Activated naive CD8-positive, alpha-beta T cell treated with anti-CD3 and anti-CD28 coated beads, Interleukin-2, amount 10 ng/mL, durations not matched to agents 7 days and 5 days (primary cell): ENCODE measurements at regions not wholly inside any gene's neighbourhood (a gene's known extent, or its start where the extent isn't known, plus 50 kb on each side); places are given as distances from the start of the nearest gene placed in this dataset.

Experiments used
- ATAC-seq: fragments of 150-1000 bp; cut with Tn5 transposase; one replicate; pipeline ENCODE4 v1.10.0; 2021; ENCODE audit warnings: low read depth, moderate library complexity
- POLR2A ChIA-PET: fragments of 350-600 bp; sonication (Branson Sonifier 250); formaldehyde crosslinking; loops from one replicate; lab custom pipeline; 2021; ENCODE audit warnings: antibody characterized with exemption; lab: Charles Lee
- DNase-seq: peaks from one replicate; pipeline ENCODE4 v3.0.0; 2021
- H3K27ac Mint-ChIP-seq: one replicate; pipeline ENCODE4 v1.8.0; 2022; ENCODE audit warnings: mild to moderate bottlenecking, mixed read lengths
- H3K27me3 Mint-ChIP-seq: one replicate; pipeline ENCODE4 v1.8.0; 2022; ENCODE audit warnings: mild to moderate bottlenecking, moderate library complexity, mixed read lengths
- H3K36me3 Mint-ChIP-seq: one replicate; pipeline ENCODE4 v1.8.0; 2021; ENCODE audit warnings: mild to moderate bottlenecking, mixed read lengths
- H3K4me1 Mint-ChIP-seq: one replicate; pipeline ENCODE4 v1.8.0; 2021; ENCODE audit warnings: mixed read lengths
- H3K4me3 Mint-ChIP-seq: one replicate; pipeline ENCODE4 v1.8.0; 2022; ENCODE audit warnings: mild to moderate bottlenecking, moderate library complexity, mixed read lengths
- H3K9me3 Mint-ChIP-seq: one replicate; pipeline ENCODE4 v1.8.0; 2021; ENCODE audit warnings: mixed read lengths

- no peaks in the 10 kb centered on the region for H3K27me3 Mint-ChIP-seq
- no peak overlapping the region for H3K27ac Mint-ChIP-seq
- H3K9me3 Mint-ChIP-seq, result peaks cover 4% of the 10 kb centered on the region
- H3K36me3 Mint-ChIP-seq, result no peaks in the 10 kb centered on the region
- ATAC-seq, result no peak
- POLR2A ChIA-PET, result no interaction called here
- no peak overlapping the region for H3K4me3 Mint-ChIP-seq
- no peak for DNase-seq
- H3K4me1 Mint-ChIP-seq, result no peaks in the 10 kb centered on the region
These were observed 1121.5 kb downstream of the BRINP3 start for GRCh38 chr1:189356206-189356605.

GRCh38 chr1:189357317-189357716 is 1120.3 kb downstream of the BRINP3 start:
- no peaks in the 10 kb centered on the region for H3K4me1 Mint-ChIP-seq

GRCh38 chr1:189369612-189370011 is 1108.1 kb downstream of the BRINP3 start:
- POLR2A ChIA-PET, result no interaction called here
- H3K27me3 Mint-ChIP-seq, result no peaks in the 10 kb centered on the region
- no peaks in the 10 kb centered on the region for H3K4me1 Mint-ChIP-seq
- DNase-seq (no peak), ATAC-seq (no peak)
- no peak overlapping the region for H3K4me3 Mint-ChIP-seq
- H3K27ac Mint-ChIP-seq, result no peak overlapping the region
- peaks cover 6% of the 10 kb centered on the region for H3K9me3 Mint-ChIP-seq
- no peaks in the 10 kb centered on the region for H3K36me3 Mint-ChIP-seq

More at GRCh38 chr1:189357317-189357716, 1120.3 kb downstream of the BRINP3 start:
- Mint-ChIP-seq H3K9me3 (peaks cover 4% of the 10 kb centered on the region), H3K4me3 (no peak overlapping the region), H3K36me3 (no peaks in the 10 kb centered on the region), H3K27me3 (no peaks in the 10 kb centered on the region), H3K27ac (no peak overlapping the region)
- POLR2A ChIA-PET, result no interaction called here
- DNase-seq, result no peak
- no peak for ATAC-seq

- POLR2A ChIA-PET, result no interaction called here
- ATAC-seq (no peak), DNase-seq (no peak)
- Mint-ChIP-seq H3K36me3 (no peaks in the 10 kb centered on the region), H3K4me3 (no peak overlapping the region), H3K4me1 (no peaks in the 10 kb centered on the region), H3K27ac (no peak overlapping the region), H3K27me3 (no peaks in the 10 kb centered on the region), H3K9me3 (peaks cover 6% of the 10 kb centered on the region)
These were observed 1102.8 kb downstream of the BRINP3 start for GRCh38 chr1:189374816-189375215.

- Mint-ChIP-seq H3K27ac (no peak overlapping the region), H3K9me3 (peaks cover 8% of the 10 kb centered on the region), H3K4me1 (no peaks in the 10 kb centered on the region), H3K36me3 (no peaks in the 10 kb centered on the region), H3K27me3 (no peaks in the 10 kb centered on the region), H3K4me3 (no peak overlapping the region)
- POLR2A ChIA-PET, result no interaction called here
- ATAC-seq (no peak), DNase-seq (no peak)
These were observed 1072.2 kb downstream of the BRINP3 start for GRCh38 chr1:189405419-189405818.

- Mint-ChIP-seq H3K4me1 (no peaks in the 10 kb centered on the region), H3K27ac (no peak overlapping the region), H3K27me3 (no peaks in the 10 kb centered on the region), H3K36me3 (no peaks in the 10 kb centered on the region), H3K4me3 (no peak overlapping the region), H3K9me3 (peaks cover 6% of the 10 kb centered on the region)
- POLR2A ChIA-PET, result no interaction called here
- ATAC-seq (no peak), DNase-seq (no peak)
These were observed 1067.9 kb downstream of the BRINP3 start for GRCh38 chr1:189409774-189410173.

GRCh38 chr1:189424746-189425331 is 1052.8 kb downstream of the BRINP3 start:
- DNase-seq (no peak), ATAC-seq (no peak)
- H3K9me3 Mint-ChIP-seq, result no peaks in the 10 kb centered on the region
- H3K27ac Mint-ChIP-seq, result no peak overlapping the region
- no peaks in the 10 kb centered on the region for H3K4me1 Mint-ChIP-seq
- no peaks in the 10 kb centered on the region for H3K36me3 Mint-ChIP-seq
- POLR2A ChIA-PET, result no interaction called here
- H3K4me3 Mint-ChIP-seq, result no peak overlapping the region
- no peaks in the 10 kb centered on the region for H3K27me3 Mint-ChIP-seq

- ATAC-seq (no peak), DNase-seq (no peak)
- Mint-ChIP-seq H3K4me3 (no peak overlapping the region), H3K4me1 (no peaks in the 10 kb centered on the region), H3K36me3 (no peaks in the 10 kb centered on the region), H3K9me3 (no peaks in the 10 kb centered on the region), H3K27ac (no peak overlapping the region), H3K27me3 (no peaks in the 10 kb centered on the region)
- POLR2A ChIA-PET, result no interaction called here
These were observed 1048.1 kb downstream of the BRINP3 start for GRCh38 chr1:189429610-189430009.

GRCh38 chr1:189431447-189431846 is 1046.2 kb downstream of the BRINP3 start:
- H3K4me3 Mint-ChIP-seq, result no peak overlapping the region
- no peak overlapping the region for H3K27ac Mint-ChIP-seq
- H3K36me3 Mint-ChIP-seq, result no peaks in the 10 kb centered on the region
- H3K4me1 Mint-ChIP-seq, result no peaks in the 10 kb centered on the region
- DNase-seq (no peak), ATAC-seq (no peak)
- no peaks in the 10 kb centered on the region for H3K27me3 Mint-ChIP-seq
- H3K9me3 Mint-ChIP-seq, result no peaks in the 10 kb centered on the region
- POLR2A ChIA-PET, result interaction anchor here (0.7 kb wide), 1 partner anchor 630 kb away, joined by 3 read pairs; no protein-coding TSS in a partner anchor

GRCh38 chr1:189432753-189433152 is 1044.9 kb downstream of the BRINP3 start:
- no peak for ATAC-seq
- POLR2A ChIA-PET, result no interaction called here
- Mint-ChIP-seq H3K27ac (no peak overlapping the region), H3K36me3 (no peaks in the 10 kb centered on the region), H3K27me3 (no peaks in the 10 kb centered on the region), H3K4me3 (no peak overlapping the region), H3K9me3 (no peaks in the 10 kb centered on the region), H3K4me1 (no peaks in the 10 kb centered on the region)
- no peak for DNase-seq

- H3K36me3 Mint-ChIP-seq, result no peaks in the 10 kb centered on the region
- H3K27ac Mint-ChIP-seq, result no peak overlapping the region
- POLR2A ChIA-PET, result no interaction called here
- H3K9me3 Mint-ChIP-seq, result no peaks in the 10 kb centered on the region
- no peaks in the 10 kb centered on the region for H3K27me3 Mint-ChIP-seq
- DNase-seq, result no peak
- no peaks in the 10 kb centered on the region for H3K4me1 Mint-ChIP-seq
- no peak for ATAC-seq
- no peak overlapping the region for H3K4me3 Mint-ChIP-seq
These were observed 1043.2 kb downstream of the BRINP3 start for GRCh38 chr1:189434461-189434860.

- Mint-ChIP-seq H3K36me3 (no peaks in the 10 kb centered on the region), H3K27ac (no peak overlapping the region), H3K9me3 (no peaks in the 10 kb centered on the region), H3K27me3 (no peaks in the 10 kb centered on the region), H3K4me3 (no peak overlapping the region), H3K4me1 (no peaks in the 10 kb centered on the region)
- DNase-seq, result no peak
- ATAC-seq, result no peak
- POLR2A ChIA-PET, result no interaction called here
These were observed 1042.3 kb downstream of the BRINP3 start for GRCh38 chr1:189435398-189435797.

- DNase-seq (no peak), ATAC-seq (no peak)
- Mint-ChIP-seq H3K4me1 (no peaks in the 10 kb centered on the region), H3K27me3 (no peaks in the 10 kb centered on the region), H3K9me3 (no peaks in the 10 kb centered on the region), H3K36me3 (no peaks in the 10 kb centered on the region), H3K4me3 (no peak overlapping the region), H3K27ac (no peak overlapping the region)
- POLR2A ChIA-PET, result no interaction called here
These were observed 1038.9 kb downstream of the BRINP3 start for GRCh38 chr1:189438808-189439207.

GRCh38 chr1:189463166-189463565 is 1014.5 kb downstream of the BRINP3 start:
- peaks cover 6% of the 10 kb centered on the region for H3K9me3 Mint-ChIP-seq
- no peak for ATAC-seq
- H3K4me3 Mint-ChIP-seq, result no peak overlapping the region
- no peaks in the 10 kb centered on the region for H3K36me3 Mint-ChIP-seq
- H3K4me1 Mint-ChIP-seq, result no peaks in the 10 kb centered on the region
- POLR2A ChIA-PET, result no interaction called here
- no peak for DNase-seq
- H3K27me3 Mint-ChIP-seq, result no peaks in the 10 kb centered on the region
- H3K27ac Mint-ChIP-seq, result no peak overlapping the region

GRCh38 chr1:189496768-189497167 is 980.9 kb downstream of the BRINP3 start:
- no peaks in the 10 kb centered on the region for H3K4me1 Mint-ChIP-seq
- H3K27ac Mint-ChIP-seq, result no peak overlapping the region
- POLR2A ChIA-PET, result no interaction called here
- no peak overlapping the region for H3K4me3 Mint-ChIP-seq
- ATAC-seq (no peak), DNase-seq (no peak)
- H3K9me3 Mint-ChIP-seq, result peaks cover 3% of the 10 kb centered on the region
- H3K36me3 Mint-ChIP-seq, result no peaks in the 10 kb centered on the region
- no peaks in the 10 kb centered on the region for H3K27me3 Mint-ChIP-seq
